MCF 10A (cell line): ENCODE measurements at regions not wholly inside any gene's neighbourhood (a gene's known extent, or its start where the extent isn't known, plus 50 kb on each side); places are given as distances from the start of the nearest gene placed in this dataset.

Experiments
- BruUV-seq: library from RNA; stranded (reverse); fragments of 400-500 nt; replicated peaks from 2 replicates; lab custom pipeline; 2021; lab: Mats Ljungman, UMichigan
- CTCF ChIA-PET: fragments of 300-600 bp; sonication (Branson Sonifier 250); formaldehyde crosslinking; extraction: SDS; loops from one replicate; lab custom pipeline; 2021; ENCODE audit warnings: antibody characterized with exemption, inconsistent platforms; lab: Yijun Ruan, JAX
- POLR2A ChIA-PET: fragments of 300-600, 350-650 bp; sonication (Branson Sonifier 250); formaldehyde crosslinking; extraction: SDS; loops from one replicate; lab custom pipeline; 2020; ENCODE audit warnings: antibody characterized with exemption, inconsistent platforms; lab: Yijun Ruan, JAX
- DNase-seq: peaks from one replicate; pipeline ENCODE4 v3.0.0-alpha.2; 2018; ENCODE audit not compliant: unreplicated experiment
- H3K27ac Mint-ChIP-seq: one replicate; pipeline ENCODE4 v1.8.0; 2022; ENCODE audit warnings: mild to moderate bottlenecking, low read depth, mixed read lengths; ENCODE audit not compliant: unreplicated experiment
- H3K27me3 Mint-ChIP-seq: one replicate; pipeline ENCODE4 v1.8.0; 2022; ENCODE audit warnings: mixed read lengths; ENCODE audit not compliant: insufficient read depth, unreplicated experiment
- H3K36me3 Mint-ChIP-seq: one replicate; pipeline ENCODE4 v1.8.0; 2022; ENCODE audit warnings: mild to moderate bottlenecking, moderate library complexity, mixed read lengths; ENCODE audit not compliant: insufficient read depth, unreplicated experiment
- H3K4me1 Mint-ChIP-seq: one replicate; pipeline ENCODE4 v1.8.0; 2022; ENCODE audit warnings: mixed read lengths; ENCODE audit not compliant: insufficient read depth, unreplicated experiment
- H3K4me3 Mint-ChIP-seq: one replicate; pipeline ENCODE4 v1.8.0; 2022; ENCODE audit warnings: mild to moderate bottlenecking, moderate library complexity, mixed read lengths; ENCODE audit not compliant: unreplicated experiment
- H3K9me3 Mint-ChIP-seq: one replicate; pipeline ENCODE4 v1.8.0; 2022; ENCODE audit warnings: mixed read lengths; ENCODE audit not compliant: unreplicated experiment
- CTCF ChIP-seq: fragments of 200-600 bp; IDR thresholded peaks from one replicate; pipeline ENCODE4 v1.8.0; 2022; ENCODE audit warnings: antibody characterized with exemption, mild to moderate bottlenecking; ENCODE audit not compliant: unreplicated experiment
- intact Hi-C: fragments of 100-400 bp; cut with micrococcal nuclease; formaldehyde crosslinking; loops from 2 replicates; pipeline ENCODE4 v1.14.1; 2022

- peak overlapping the region; percentile 82 for H3K4me3 Mint-ChIP-seq
- no peaks in the 10 kb centered on the region for H3K9me3 Mint-ChIP-seq
- H3K27me3 Mint-ChIP-seq, result no peaks in the 10 kb centered on the region
- BruUV-seq, result TSS peak; percentile 58
- no peak for TF ChIP-seq CTCF
- peaks cover 57% of the 10 kb centered on the region for H3K36me3 Mint-ChIP-seq
- H3K4me1 Mint-ChIP-seq, result peaks cover 14% of the 10 kb centered on the region
- ChIA-PET POLR2A (interaction anchor here (0.6 to 10.4 kb wide), 53 partner anchors 11 to 1736 kb away, joined by 3 to 1660 read pairs (median 23); a partner anchor contains a TSS), CTCF (interaction anchor here (0.6 to 2.1 kb wide), 6 partner anchors 16 to 1651 kb away, joined by 3 to 11 read pairs (median 4); a partner anchor contains a TSS)
- H3K27ac Mint-ChIP-seq, result peak overlapping the region; percentile 64
- no peak for DNase-seq
- intact Hi-C loops, result loop anchor here (1.0 to 5.0 kb wide), 2 partner anchors 58 to 101 kb away; a partner anchor contains a TSS
These were observed 70.9 kb downstream of the HFE start for GRCh38 chr6:26158076-26158580.

- Mint-ChIP-seq H3K4me1 (peaks cover 14% of the 10 kb centered on the region), H3K4me3 (peak overlapping the region; percentile 82), H3K9me3 (no peaks in the 10 kb centered on the region), H3K27ac (peak overlapping the region; percentile 64), H3K27me3 (no peaks in the 10 kb centered on the region), H3K36me3 (peaks cover 59% of the 10 kb centered on the region)
- ChIA-PET POLR2A (interaction anchor here (0.6 to 10.4 kb wide), 53 partner anchors 11 to 1735 kb away, joined by 3 to 1660 read pairs (median 23); a partner anchor contains a TSS), CTCF (interaction anchor here (0.6 to 2.1 kb wide), 8 partner anchors 15 to 1650 kb away, joined by 3 to 11 read pairs (median 4); a partner anchor contains a TSS)
- no peak for TF ChIP-seq CTCF
- intact Hi-C loops, result loop anchor here (1.0 to 5.0 kb wide), 2 partner anchors 58 to 101 kb away; a partner anchor contains a TSS
- DNase-seq, result peak; percentile 55
- BruUV-seq, result no TSS peak
These were observed 71.5 kb downstream of the HFE start for GRCh38 chr6:26158581-26159356.

GRCh38 chr6:26159357-26160273, 72.4 kb downstream of the HFE start:
- BruUV-seq, result no TSS peak
- no peaks in the 10 kb centered on the region for H3K9me3 Mint-ChIP-seq
- POLR2A ChIA-PET, result interaction anchor here (0.6 to 10.4 kb wide), 50 partner anchors 10 to 1736 kb away, joined by 3 to 1660 read pairs (median 34); a partner anchor contains a TSS
- peaks cover 60% of the 10 kb centered on the region for H3K36me3 Mint-ChIP-seq
- peak overlapping the region; percentile 64 for H3K27ac Mint-ChIP-seq
- H3K4me3 Mint-ChIP-seq, result peak overlapping the region; percentile 82
- no peak for TF ChIP-seq CTCF
- H3K27me3 Mint-ChIP-seq, result no peaks in the 10 kb centered on the region
- intact Hi-C loops, result loop anchor here (5.0 kb wide), 1 partner anchor 102 kb away; a partner anchor contains a TSS
- CTCF ChIA-PET, result interaction anchor here (0.6 to 2.1 kb wide), 9 partner anchors 12 to 154 kb away, joined by 3 to 11 read pairs (median 4); a partner anchor contains a TSS
- DNase-seq, result peak; percentile 47
- peaks cover 14% of the 10 kb centered on the region for H3K4me1 Mint-ChIP-seq
